Panc1 (cell line): ENCODE measurements at regions not wholly inside any gene's neighbourhood (a gene's known extent, or its start where the extent isn't known, plus 50 kb on each side); places are given as distances from the start of the nearest gene placed in this dataset.

Experiments
- ATAC-seq: fragments of 200-7000 bp; cut with Tn5 transposase; 2 replicates; pipeline ENCODE4 v1.9.1; 2020; ENCODE audit warnings: mild to moderate bottlenecking, moderate library complexity
- BruUV-seq: library from RNA; stranded (reverse); fragments of 400-500 nt; replicated peaks from 2 replicates; lab custom pipeline; 2021; lab: Mats Ljungman, UMichigan
- CTCF ChIA-PET: fragments of 300-600 bp; sonication (Branson Sonifier 250); formaldehyde crosslinking; loops from one replicate; lab custom pipeline; 2022; ENCODE audit warnings: antibody characterized with exemption; lab: Charles Lee
- POLR2A ChIA-PET: fragments of 300-600 bp; sonication (Branson Sonifier 250); formaldehyde crosslinking; loops from one replicate; lab custom pipeline; 2022; ENCODE audit warnings: antibody characterized with exemption; lab: Charles Lee
- DNase-seq: peaks from one replicate; pipeline ENCODE4 v3.0.0-alpha.2; 2010; ENCODE audit warnings: low read depth, low spot score
- H3K27ac ChIP-seq: 2 replicates; pipeline ENCODE4 v1.5.1; 2011; ENCODE audit warnings: mild to moderate bottlenecking, low read length, inconsistent platforms
- H3K27me3 ChIP-seq: fragments of 200-500 bp; sonication (Bioruptor generic); 2 replicates; pipeline ENCODE4 v1.6.0; 2014; ENCODE audit warnings: low read length, inconsistent platforms; ENCODE audit not compliant: control insufficient read depth, insufficient read depth
- H3K36me3 ChIP-seq: fragments of 200-500 bp; sonication (Bioruptor generic); 2 replicates; pipeline ENCODE4 v1.5.1; 2014; ENCODE audit warnings: inconsistent platforms, mild to moderate bottlenecking, low read length, moderate library complexity; ENCODE audit not compliant: control insufficient read depth, insufficient read depth
- H3K4me1 ChIP-seq: 2 replicates; pipeline ENCODE4 v1.5.1; 2011; ENCODE audit warnings: inconsistent platforms, mild to moderate bottlenecking, low read length, moderate library complexity; ENCODE audit not compliant: control insufficient read depth, insufficient read depth
- H3K4me3 ChIP-seq, 2 experiments: 2 replicates each; pipeline ENCODE4 v1.5.1; 2011 to 2012; ENCODE audit warnings: low read depth in 2 of 2, low read length in 2 of 2, mild to moderate bottlenecking in 2 of 2, inconsistent platforms in 1 of 2, moderate library complexity in 1 of 2
- H3K9me3 ChIP-seq: fragments of 200-500 bp; sonication (Bioruptor generic); 2 replicates; pipeline ENCODE4 v1.5.1; 2014; ENCODE audit warnings: low read depth, mild to moderate bottlenecking, inconsistent platforms, low read length, moderate library complexity; ENCODE audit not compliant: control insufficient read depth, insufficient read depth
- POLR2AphosphoS5 ChIP-seq: IDR thresholded peaks from 2 replicates; pipeline ENCODE4 v1.6.1; 2012; ENCODE audit warnings: mild to moderate bottlenecking, low read depth, low read length, moderate library complexity
- REST ChIP-seq, 2 experiments: IDR thresholded peaks; 2 replicates each; pipeline ENCODE4 v1.6.1; 2011 to 2012; ENCODE audit warnings: low read depth in 2 of 2, control low read depth in 1 of 2, low read length in 1 of 2, mild to moderate bottlenecking in 1 of 2, moderate library complexity in 1 of 2; ENCODE audit not compliant: insufficient read depth in 1 of 2
- SIN3A ChIP-seq: IDR thresholded peaks from 2 replicates; pipeline ENCODE4 v1.6.1; 2012; ENCODE audit warnings: low read depth, mild to moderate bottlenecking, low read length, moderate library complexity, borderline replicate concordance; ENCODE audit not compliant: insufficient read depth
- TCF7L2 ChIP-seq: IDR thresholded peaks from 2 replicates; pipeline ENCODE4 v1.6.1; 2011; ENCODE audit warnings: mild to moderate bottlenecking, low read depth, low read length, inconsistent platforms
- in situ Hi-C: cut with HindIII; loops from 2 replicates; pipeline ENCODE4 v1.10.0; 2016; ENCODE audit warnings: low sequenced_read_pairs, low pct_unique_long_range_greater_than_20kb
- intact Hi-C: fragments of 100-400 bp; cut with micrococcal nuclease; formaldehyde crosslinking; loops from one replicate; pipeline ENCODE4 v1.10.0; 2022; ENCODE audit not compliant: unreplicated experiment
- TF ChIP-seq, protein P1 (sequence below): fragments of 450-650 bp; IDR thresholded peaks from 2 replicates; pipeline ENCODE4 v1.5.1; 2017; ENCODE audit warnings: mild to moderate bottlenecking

DNA sequence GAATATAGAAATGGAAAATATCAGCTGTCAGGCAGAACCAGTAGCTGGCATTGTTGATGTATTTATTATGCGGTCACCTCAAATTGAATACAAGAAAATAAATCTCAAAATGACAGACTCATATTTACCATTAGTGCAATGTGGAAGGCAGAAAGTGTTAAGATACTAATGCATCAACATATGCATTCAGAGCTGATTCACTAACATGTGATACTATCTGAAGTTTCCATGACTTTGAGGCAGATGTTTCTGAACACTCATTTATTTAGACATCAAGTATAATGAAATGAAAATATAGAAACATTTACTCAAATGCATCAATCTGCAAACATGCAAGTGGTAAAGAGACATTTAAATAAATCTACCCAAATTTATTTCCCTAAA lies 474.2 kb upstream of the SLC10A2 start:
- no peaks in the 10 kb centered on the region for H3K4me1 ChIP-seq
- ChIA-PET POLR2A (no interaction called here), CTCF (no interaction called here)
- intact Hi-C loops (no loop called here), in situ Hi-C loops (no loop called here)
- no peak overlapping the region for H3K4me3 ChIP-seq
- DNase-seq (no peak), ATAC-seq (no peak)
- no peaks in the 10 kb centered on the region for H3K36me3 ChIP-seq
- no peaks in the 10 kb centered on the region for H3K9me3 ChIP-seq
- no TSS peak for BruUV-seq
- H3K27me3 ChIP-seq: no peaks in the 10 kb centered on the region
- TF ChIP-seq REST (IDR thresholded peaks at IDR 0.05; ENCODE audit: insufficient read depth in 1 of 2, low read depth in 2 of 2, low read length in 1 of 2) (no peak), SIN3A (no peak), POLR2AphosphoS5 (no peak), TCF7L2 (no peak)
- TF ChIP-seq, protein P1, sequence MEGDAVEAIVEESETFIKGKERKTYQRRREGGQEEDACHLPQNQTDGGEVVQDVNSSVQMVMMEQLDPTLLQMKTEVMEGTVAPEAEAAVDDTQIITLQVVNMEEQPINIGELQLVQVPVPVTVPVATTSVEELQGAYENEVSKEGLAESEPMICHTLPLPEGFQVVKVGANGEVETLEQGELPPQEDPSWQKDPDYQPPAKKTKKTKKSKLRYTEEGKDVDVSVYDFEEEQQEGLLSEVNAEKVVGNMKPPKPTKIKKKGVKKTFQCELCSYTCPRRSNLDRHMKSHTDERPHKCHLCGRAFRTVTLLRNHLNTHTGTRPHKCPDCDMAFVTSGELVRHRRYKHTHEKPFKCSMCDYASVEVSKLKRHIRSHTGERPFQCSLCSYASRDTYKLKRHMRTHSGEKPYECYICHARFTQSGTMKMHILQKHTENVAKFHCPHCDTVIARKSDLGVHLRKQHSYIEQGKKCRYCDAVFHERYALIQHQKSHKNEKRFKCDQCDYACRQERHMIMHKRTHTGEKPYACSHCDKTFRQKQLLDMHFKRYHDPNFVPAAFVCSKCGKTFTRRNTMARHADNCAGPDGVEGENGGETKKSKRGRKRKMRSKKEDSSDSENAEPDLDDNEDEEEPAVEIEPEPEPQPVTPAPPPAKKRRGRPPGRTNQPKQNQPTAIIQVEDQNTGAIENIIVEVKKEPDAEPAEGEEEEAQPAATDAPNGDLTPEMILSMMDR: no peak
- no peak overlapping the region for H3K27ac ChIP-seq

GRCh38 chr13:103539721-103540381 lies 473.6 kb upstream of the SLC10A2 start:
- POLR2A ChIA-PET: no interaction called here
- CTCF ChIA-PET: no interaction called here
- H3K36me3 ChIP-seq: no peaks in the 10 kb centered on the region
- TF ChIP-seq REST (IDR thresholded peaks at IDR 0.05; ENCODE audit: insufficient read depth in 1 of 2, low read depth in 2 of 2, low read length in 1 of 2) (no peak), TCF7L2 (no peak), POLR2AphosphoS5 (no peak), SIN3A (no peak)
- TF ChIP-seq, protein P1: no peak
- ATAC-seq (no peak), DNase-seq (no peak)
- no peak overlapping the region for H3K4me3 ChIP-seq
- in situ Hi-C loops (no loop called here), intact Hi-C loops (no loop called here)
- H3K27ac ChIP-seq: no peak overlapping the region
- BruUV-seq: no TSS peak
- H3K4me1 ChIP-seq: no peaks in the 10 kb centered on the region
- H3K9me3 ChIP-seq: no peaks in the 10 kb centered on the region
- no peaks in the 10 kb centered on the region for H3K27me3 ChIP-seq
